H7 (cell line): ENCODE measurements at regions not wholly inside any gene's neighbourhood (a gene's known extent, or its start where the extent isn't known, plus 50 kb on each side); places are given as distances from the start of the nearest gene placed in this dataset.
A peak's percentile ranks its signal among the peaks of the same experiment; 100 is the strongest.

Experiments used
- DNase-seq: peaks from one replicate; pipeline ENCODE4 v3.0.0; 2012
- H3K27me3 ChIP-seq: 2 replicates; pipeline ENCODE4 v1.6.0; 2011; ENCODE audit warnings: mild to moderate bottlenecking, low read length; ENCODE audit not compliant: control insufficient read depth, insufficient read depth
- H3K36me3 ChIP-seq: replicated peaks from 2 replicates; pipeline ENCODE4 v1.5.1; 2011; ENCODE audit warnings: low read length; ENCODE audit not compliant: control insufficient read depth, insufficient read depth
- H3K4me3 ChIP-seq: 2 replicates; pipeline ENCODE4 v1.5.1; 2011; ENCODE audit warnings: low read depth, mild to moderate bottlenecking, control low read depth, low read length, moderate library complexity; ENCODE audit not compliant: insufficient read depth

GRCh38 chr6:98581705-98582104 lies 252.7 kb upstream of the POU3F2 start:
- no peak for DNase-seq
- no peaks in the 10 kb centered on the region for H3K27me3 ChIP-seq
- H3K36me3 ChIP-seq, result no peaks in the 10 kb centered on the region
- no peak overlapping the region for H3K4me3 ChIP-seq

DNA sequence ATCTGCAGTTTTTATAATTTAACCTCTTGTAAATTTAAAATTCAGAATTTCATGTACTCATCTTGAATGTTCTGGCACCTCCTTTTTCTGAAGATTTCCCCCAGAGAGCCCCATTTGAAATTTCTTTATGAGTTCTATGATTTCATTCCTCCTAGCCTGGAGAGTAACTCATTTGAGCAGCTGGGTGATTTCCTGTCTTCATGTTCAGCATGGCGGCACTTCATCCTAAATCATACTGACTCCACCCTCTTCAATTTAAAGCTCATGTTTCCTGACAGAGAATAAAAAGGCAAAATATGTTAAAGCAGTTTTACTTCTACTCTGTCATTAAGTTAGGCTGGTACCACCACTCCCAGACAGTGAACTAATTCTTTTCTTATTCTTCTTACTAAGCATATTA lies 250.9 kb upstream of the POU3F2 start:
- no peak for DNase-seq
- H3K4me3 ChIP-seq, result no peak overlapping the region
- H3K36me3 ChIP-seq, result no peaks in the 10 kb centered on the region
- H3K27me3 ChIP-seq, result no peaks in the 10 kb centered on the region

- Histone ChIP-seq H3K36me3 (no peaks in the 10 kb centered on the region), H3K27me3 (no peaks in the 10 kb centered on the region), H3K4me3 (no peak overlapping the region)
- DNase-seq, result no peak
These were observed 248.2 kb upstream of the POU3F2 start for GRCh38 chr6:98586163-98586562.

DNA sequence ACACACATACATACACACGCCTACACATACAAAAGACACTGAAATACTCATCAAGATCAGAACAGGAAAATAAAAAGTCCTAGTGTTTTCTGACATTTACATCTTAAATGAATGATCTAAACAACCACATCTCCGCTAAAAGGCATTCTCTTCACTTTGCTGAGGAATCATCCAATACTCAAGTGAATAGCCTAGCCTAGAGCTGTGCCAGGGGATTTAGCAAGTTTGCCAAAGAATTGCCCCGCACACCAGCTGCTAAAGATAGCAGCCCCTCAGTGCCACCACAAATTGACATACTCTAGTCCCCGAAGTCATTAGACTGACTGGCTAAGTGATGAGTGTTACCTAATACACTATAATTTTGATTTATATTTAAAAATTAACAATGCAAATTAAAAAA lies 246.8 kb upstream of the POU3F2 start:
- Histone ChIP-seq H3K27me3 (no peaks in the 10 kb centered on the region), H3K36me3 (no peaks in the 10 kb centered on the region)

DNA sequence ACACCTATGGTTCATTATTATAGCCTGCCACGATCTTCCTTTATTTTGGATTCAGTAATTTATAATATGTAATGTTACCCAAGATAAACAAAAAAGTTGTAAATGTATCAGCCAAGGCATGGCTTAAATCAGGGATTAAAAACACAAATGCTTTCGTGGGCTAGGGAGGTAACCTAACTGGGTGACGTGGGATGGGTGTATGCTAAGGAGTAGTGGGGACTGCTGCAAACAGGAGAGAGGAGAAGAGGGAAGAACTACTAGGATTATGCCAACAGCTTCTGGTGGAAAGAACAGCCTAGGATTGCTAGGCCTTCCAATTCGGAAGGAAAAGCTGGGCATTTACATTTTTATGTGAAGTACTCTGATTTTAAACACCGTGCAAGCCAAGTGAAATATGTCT lies 244.8 kb upstream of the POU3F2 start:
- DNase-seq, result no peak
- Histone ChIP-seq H3K36me3 (no peaks in the 10 kb centered on the region), H3K27me3 (no peaks in the 10 kb centered on the region), H3K4me3 (no peak overlapping the region)

More for the DNA sequence above, 246.8 kb upstream of the POU3F2 start:
- H3K4me3 ChIP-seq, result no peak overlapping the region
- DNase-seq, result no peak

- no peaks in the 10 kb centered on the region for H3K27me3 ChIP-seq
- DNase-seq, result no peak
- no peak overlapping the region for H3K4me3 ChIP-seq
- H3K36me3 ChIP-seq, result no peaks in the 10 kb centered on the region
These were observed 244.2 kb upstream of the POU3F2 start for GRCh38 chr6:98590136-98590681.

DNA sequence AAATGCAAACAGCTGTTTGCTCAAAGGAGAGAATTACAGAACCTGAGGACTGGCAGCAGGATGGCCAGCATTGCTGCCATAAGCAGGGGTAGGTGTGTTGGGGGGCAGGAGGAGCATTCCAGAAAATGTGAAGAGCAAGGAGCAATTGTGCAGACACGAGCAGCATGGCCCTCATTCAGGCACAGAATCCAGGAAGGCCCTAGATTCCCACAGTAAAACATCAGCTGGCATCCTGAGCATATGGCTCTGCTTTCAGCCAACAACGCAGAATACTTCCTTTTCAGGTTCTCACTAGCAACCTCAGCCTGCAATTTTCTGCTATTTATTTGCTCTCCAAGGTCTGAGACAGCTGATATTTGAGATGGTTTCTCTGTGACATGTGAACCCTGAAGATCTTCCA lies 243.4 kb upstream of the POU3F2 start:
- Histone ChIP-seq H3K4me3 (no peak overlapping the region), H3K36me3 (no peaks in the 10 kb centered on the region), H3K27me3 (no peaks in the 10 kb centered on the region)
- no peak for DNase-seq

GRCh38 chr6:98593676-98594075 lies 240.7 kb upstream of the POU3F2 start:
- no peak for DNase-seq
- Histone ChIP-seq H3K27me3 (no peaks in the 10 kb centered on the region), H3K36me3 (no peaks in the 10 kb centered on the region), H3K4me3 (no peak overlapping the region)

GRCh38 chr6:98601716-98602115 lies 232.7 kb upstream of the POU3F2 start:
- H3K36me3 ChIP-seq, result no peaks in the 10 kb centered on the region
- H3K4me3 ChIP-seq, result no peak overlapping the region
- DNase-seq, result no peak
- no peaks in the 10 kb centered on the region for H3K27me3 ChIP-seq

DNA sequence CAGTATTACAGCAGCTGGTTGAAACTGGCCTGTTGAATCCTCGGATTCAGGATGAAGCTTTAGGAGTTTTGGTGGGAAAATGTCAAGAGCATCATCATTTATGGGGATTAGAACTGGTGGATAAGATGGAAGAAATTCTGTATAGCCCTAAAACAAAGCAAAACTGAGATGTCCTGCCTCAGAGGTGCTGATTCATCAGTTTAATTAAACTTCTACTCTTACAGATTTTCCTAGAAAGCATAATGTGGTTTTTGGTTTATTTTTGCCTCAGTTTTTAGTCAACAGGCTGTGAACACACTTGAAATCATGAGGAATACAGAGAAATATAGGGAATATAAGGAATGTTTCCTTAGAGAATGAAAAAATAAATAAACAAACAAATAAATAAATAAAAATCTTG lies 228.7 kb upstream of the POU3F2 start:
- Histone ChIP-seq H3K4me3 (no peak overlapping the region), H3K27me3 (no peaks in the 10 kb centered on the region), H3K36me3 (no peaks in the 10 kb centered on the region)
- DNase-seq, result no peak

DNA sequence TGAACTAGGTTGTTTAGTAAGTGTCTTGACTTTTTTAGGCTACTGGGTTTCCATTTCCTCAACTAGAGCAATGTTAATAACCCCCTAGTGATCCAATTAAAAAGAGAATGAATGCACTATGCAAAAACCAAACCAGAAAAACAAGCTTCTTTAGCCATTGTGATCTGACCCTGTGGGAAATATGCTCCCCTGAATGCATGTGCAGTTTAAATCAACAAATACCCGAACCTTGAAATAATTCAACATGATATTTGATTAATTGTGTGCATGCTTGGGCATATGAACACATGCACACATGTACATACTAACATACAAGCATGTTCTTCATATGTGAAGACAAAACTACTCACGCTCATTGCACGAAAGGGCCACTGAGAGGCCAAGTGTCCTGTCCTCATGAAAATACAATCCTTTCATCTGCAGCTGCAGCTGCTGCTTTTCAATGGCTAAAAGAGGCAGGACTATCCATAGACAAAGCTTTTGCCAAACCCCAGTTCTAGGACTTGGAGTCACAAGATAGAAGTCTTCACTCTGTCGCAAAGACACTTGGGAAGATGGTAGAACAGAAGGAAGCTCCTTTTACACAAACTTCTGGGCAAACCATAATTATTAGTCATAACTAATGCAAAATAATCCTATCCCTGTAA lies 207.1 kb upstream of the POU3F2 start:
- peak; percentile 13 for DNase-seq
- H3K4me3 ChIP-seq, result no peak overlapping the region
- no peaks in the 10 kb centered on the region for H3K36me3 ChIP-seq
- H3K27me3 ChIP-seq, result no peaks in the 10 kb centered on the region

DNA sequence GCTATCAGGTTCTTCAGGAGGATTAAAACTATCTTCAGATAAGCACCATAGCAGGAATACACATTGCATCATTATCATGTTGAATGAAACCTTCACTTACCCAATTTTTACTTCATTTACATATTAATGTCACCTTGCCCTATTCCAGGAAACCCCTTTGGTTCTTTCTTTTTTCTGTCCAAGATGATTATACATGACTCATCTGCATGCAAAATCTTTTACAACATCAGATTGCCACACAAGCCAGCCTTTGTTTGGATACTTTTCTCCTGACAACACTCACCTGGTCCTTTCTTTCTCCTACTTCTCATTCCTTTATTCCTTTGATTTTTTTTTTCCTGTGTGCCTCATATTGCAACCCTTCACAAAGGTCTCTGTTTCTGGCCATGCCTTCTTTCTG lies 200.5 kb upstream of the POU3F2 start:
- H3K4me3 ChIP-seq, result no peak overlapping the region
- no peaks in the 10 kb centered on the region for H3K36me3 ChIP-seq
- DNase-seq, result no peak
- H3K27me3 ChIP-seq, result no peaks in the 10 kb centered on the region

GRCh38 chr6:98634569-98634968 lies 199.8 kb upstream of the POU3F2 start:
- peak; percentile 4 for DNase-seq
- no peak overlapping the region for H3K4me3 ChIP-seq
- no peaks in the 10 kb centered on the region for H3K27me3 ChIP-seq
- no peaks in the 10 kb centered on the region for H3K36me3 ChIP-seq

DNA sequence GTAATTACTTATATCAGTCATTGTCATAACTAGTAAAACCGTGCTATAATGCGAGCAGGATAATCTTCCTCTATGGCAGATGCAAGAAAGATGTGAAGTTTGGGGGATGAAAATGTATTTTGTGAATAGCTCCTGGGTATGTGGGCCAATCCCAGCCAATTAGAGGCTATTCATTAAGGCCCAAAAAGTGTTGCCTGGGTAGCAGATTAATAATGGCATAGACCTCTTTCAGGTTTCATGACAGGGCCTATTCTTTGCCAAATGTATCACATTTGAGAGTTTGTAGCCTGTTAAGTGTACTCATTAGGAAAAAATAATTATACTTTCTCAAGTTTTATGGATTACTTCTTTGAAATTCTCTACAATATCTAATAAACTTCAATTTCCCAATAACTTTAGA lies 199.2 kb upstream of the POU3F2 start:
- no peak for DNase-seq
- no peak overlapping the region for H3K4me3 ChIP-seq

DNA sequence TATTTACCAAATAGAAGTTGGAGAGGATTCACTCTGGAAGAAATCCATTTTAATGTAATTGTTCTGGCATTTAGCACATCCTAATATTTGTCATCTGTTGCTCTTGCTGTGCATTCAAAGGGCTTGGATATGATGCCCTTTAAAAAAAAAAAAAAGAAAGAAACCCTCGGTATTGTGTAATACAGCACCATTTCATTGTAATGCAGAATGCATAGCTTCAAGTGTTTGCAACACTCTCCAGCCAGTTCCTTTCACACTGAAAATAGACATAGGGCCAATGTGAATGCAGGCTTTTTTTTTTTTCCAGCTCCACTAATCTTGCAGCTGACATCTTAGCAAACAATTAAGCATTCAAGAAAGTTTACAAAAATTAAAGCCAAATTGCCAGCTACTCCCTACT lies 197.4 kb upstream of the POU3F2 start:
- DNase-seq, result peak; percentile 2
- H3K36me3 ChIP-seq, result no peaks in the 10 kb centered on the region
- no peak overlapping the region for H3K4me3 ChIP-seq
- H3K27me3 ChIP-seq, result no peaks in the 10 kb centered on the region

More for the DNA sequence above, 199.2 kb upstream of the POU3F2 start:
- no peaks in the 10 kb centered on the region for H3K27me3 ChIP-seq
- H3K36me3 ChIP-seq, result no peaks in the 10 kb centered on the region
